SK-N-SH (cell line): ENCODE measurements at regions not wholly inside any gene's neighbourhood (a gene's known extent, or its start where the extent isn't known, plus 50 kb on each side); places are given as distances from the start of the nearest gene placed in this dataset.

Experiments used
- CTCF ChIP-seq: fragments of 200-600 bp; sonication (generic); IDR thresholded peaks from 2 replicates; pipeline ENCODE4 v1.6.1; 2017; ENCODE audit warnings: antibody characterized with exemption, mild to moderate bottlenecking, moderate library complexity
- TEAD4 ChIP-seq: IDR thresholded peaks from 2 replicates; pipeline ENCODE4 v1.4.0; 2012; ENCODE audit warnings: mild to moderate bottlenecking, borderline replicate concordance; ENCODE audit not compliant: insufficient read depth

GRCh38 chr5:86329318-86329717 is 288.4 kb upstream of the COX7C start:
- TF ChIP-seq CTCF (no peak), TEAD4 (no peak)
